Superior temporal gyrus (tissue), 1 donor: ENCODE measurements at regions not wholly inside any gene's neighbourhood (a gene's known extent, or its start where the extent isn't known, plus 50 kb on each side); places are given as distances from the start of the nearest gene placed in this dataset.

Experiments
- DNase-seq: peaks from one replicate; pipeline ENCODE4 v3.0.0-alpha.2; 2016; ENCODE audit errors: extremely low spot score

GRCh38 chr5:106595864-106596263 is 1074.9 kb downstream of the EFNA5 start:
- DNase-seq: no peak

GRCh38 chr5:106584268-106584667 is 1086.5 kb downstream of the EFNA5 start:
- no peak for DNase-seq

GRCh38 chr5:106578736-106579135 is 1092.0 kb downstream of the EFNA5 start:
- no peak for DNase-seq

GRCh38 chr5:106574820-106575219 is 1095.9 kb downstream of the EFNA5 start:
- DNase-seq: no peak

GRCh38 chr5:106566031-106566430 is 1104.7 kb downstream of the EFNA5 start:
- DNase-seq: no peak

GRCh38 chr5:106545325-106545724 is 1125.4 kb downstream of the EFNA5 start:
- DNase-seq: no peak

- DNase-seq: no peak
Measured at GRCh38 chr5:106543330-106543729, 1127.4 kb downstream of the EFNA5 start.

GRCh38 chr5:106530150-106530549 is 1140.6 kb downstream of the EFNA5 start:
- DNase-seq: no peak

- DNase-seq: no peak
Measured at GRCh38 chr5:106525438-106525837, 1145.3 kb downstream of the EFNA5 start.

GRCh38 chr5:106523852-106524251 is 1146.9 kb downstream of the EFNA5 start:
- no peak for DNase-seq

- no peak for DNase-seq
Measured at GRCh38 chr5:106522296-106522695, 1148.4 kb downstream of the EFNA5 start.

GRCh38 chr5:106521701-106522100 is 1149.0 kb downstream of the EFNA5 start:
- DNase-seq: peak; percentile 65

GRCh38 chr5:106510321-106510720 is 1160.4 kb downstream of the EFNA5 start:
- no peak for DNase-seq

- no peak for DNase-seq
Measured at GRCh38 chr5:106508894-106509293, 1161.8 kb downstream of the EFNA5 start.

GRCh38 chr5:106493910-106494309 is 1176.8 kb downstream of the EFNA5 start:
- no peak for DNase-seq

GRCh38 chr5:106489004-106489403 is 1181.7 kb downstream of the EFNA5 start:
- no peak for DNase-seq

GRCh38 chr5:106488407-106488806 is 1182.3 kb downstream of the EFNA5 start:
- no peak for DNase-seq

GRCh38 chr5:106481374-106481773 is 1189.4 kb downstream of the EFNA5 start:
- no peak for DNase-seq

- DNase-seq: no peak
Measured at GRCh38 chr5:106476630-106477029, 1194.1 kb downstream of the EFNA5 start.

GRCh38 chr5:106474066-106474465 is 1196.7 kb downstream of the EFNA5 start:
- no peak for DNase-seq

GRCh38 chr5:106459541-106459940 is 1211.2 kb downstream of the EFNA5 start:
- DNase-seq: no peak

GRCh38 chr5:106454651-106455415 is 1215.9 kb downstream of the EFNA5 start:
- DNase-seq: peak; percentile 68

- DNase-seq: no peak
Measured at GRCh38 chr5:106454050-106454449, 1216.7 kb downstream of the EFNA5 start.

- DNase-seq: no peak
Measured at GRCh38 chr5:106451998-106452397, 1218.7 kb downstream of the EFNA5 start.
